ENCODE measurements at regions not wholly inside any gene's neighbourhood (a gene's known extent, or its start where the extent isn't known, plus 50 kb on each side); places are given as distances from the start of the nearest gene placed in this dataset.

DNA sequence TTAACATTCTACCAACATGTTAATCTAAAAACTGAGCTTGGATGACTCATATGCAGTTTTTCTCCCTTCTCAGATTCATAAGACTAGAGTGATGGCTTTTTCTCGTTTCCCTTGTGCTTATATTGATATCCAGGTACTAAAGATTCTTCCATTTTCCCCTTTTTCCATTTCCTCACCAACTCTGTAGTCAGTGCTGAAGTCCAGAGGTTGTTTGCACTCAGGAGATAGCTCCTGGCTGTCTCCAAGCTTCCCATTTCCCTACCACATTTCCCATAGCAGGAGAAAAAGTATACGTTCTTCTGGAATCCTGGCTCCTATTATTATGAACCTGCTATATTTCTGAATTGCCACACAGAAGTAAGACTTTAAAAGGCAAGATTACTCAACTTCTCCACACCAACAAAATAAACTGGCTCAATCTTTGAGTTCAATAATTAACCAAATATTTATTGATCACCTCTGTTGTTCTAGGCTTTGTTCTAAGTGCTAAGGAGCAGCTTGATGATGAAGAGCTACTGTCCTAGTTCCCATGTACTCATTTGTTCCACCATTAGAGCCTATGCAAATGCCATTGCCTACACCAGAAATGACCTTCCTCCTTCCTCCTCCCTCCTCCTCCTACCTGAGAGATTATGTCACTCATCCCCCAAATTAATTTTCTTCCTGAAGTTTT is 454.4 kb upstream of the RPS6KA3 start:
- intact Hi-C loops (cut with micrococcal nuclease; ENCODE audit: unreplicated experiment): no loop called here
- no peaks in the 10 kb centered on the region for H3K9me2 ChIP-seq (ENCODE audit: insufficient read depth)
- CTCF ChIA-PET: no interaction called here

DNA sequence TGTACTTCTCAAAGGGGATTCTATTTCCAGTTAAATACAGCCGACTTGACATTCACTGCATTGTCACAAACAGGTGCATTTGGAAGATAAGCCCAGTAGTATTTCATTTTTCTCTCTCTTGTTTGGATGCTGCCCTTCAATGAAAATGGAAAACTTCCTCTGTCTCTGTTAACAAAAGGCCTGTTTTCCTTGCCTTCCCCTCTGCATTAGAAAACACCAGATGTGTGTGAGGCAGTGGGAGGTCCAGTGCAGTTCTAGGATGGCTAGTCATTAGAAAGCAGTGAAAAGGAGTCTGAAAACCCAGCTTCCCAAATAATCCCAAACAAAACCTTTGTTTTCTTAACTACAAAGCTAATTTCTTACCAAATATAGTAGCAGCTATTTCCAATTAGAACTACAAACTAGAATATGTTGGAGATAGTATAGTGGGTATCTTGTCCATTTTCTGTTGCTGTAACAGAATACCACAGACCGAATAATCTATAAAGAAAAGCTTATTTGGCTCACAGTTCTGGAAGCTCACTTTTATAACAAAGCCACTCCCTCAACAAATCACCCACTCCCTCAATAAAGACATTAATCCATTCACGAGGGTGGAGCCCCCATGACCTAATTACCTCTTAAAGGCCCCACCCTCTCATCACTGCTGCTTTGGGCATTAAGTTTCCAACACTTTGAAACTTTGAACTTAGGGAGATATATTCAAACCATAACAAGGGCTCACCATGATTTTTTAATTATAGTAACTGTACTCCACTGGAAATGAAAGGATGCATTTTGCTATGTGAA is 452.1 kb upstream of the RPS6KA3 start:
- Histone ChIP-seq H3K4me3 (no peak overlapping the region), H3K27me3 (ENCODE audit: insufficient read depth, low read depth) (no peaks in the 10 kb centered on the region), H3K36me3 (ENCODE audit: low read depth) (no peaks in the 10 kb centered on the region), H4K20me1 (ENCODE audit: insufficient read depth) (no peaks in the 10 kb centered on the region), H3K27ac (no peak overlapping the region), H2AFZ (no peak overlapping the region), H3K9me3 (ENCODE audit: insufficient read depth, low read depth) (no peaks in the 10 kb centered on the region), H3K4me2 (no peak overlapping the region), H3K79me2 (ENCODE audit: low read depth) (no peaks in the 10 kb centered on the region), H3F3A (ENCODE audit: insufficient read depth, low read depth) (no peaks in the 10 kb centered on the region), H3K9me2 (ENCODE audit: insufficient read depth) (no peaks in the 10 kb centered on the region), H3K4me1 (replicated peaks; ENCODE audit: insufficient read depth) (no peaks in the 10 kb centered on the region)
- DNase-seq: no peak
- no TSS peak for BruUV-seq (replicated peaks)
- ChIA-PET CTCF (no interaction called here), POLR2A (ENCODE audit: unreplicated experiment) (no interaction called here)
- TF ChIP-seq, protein P1, sequence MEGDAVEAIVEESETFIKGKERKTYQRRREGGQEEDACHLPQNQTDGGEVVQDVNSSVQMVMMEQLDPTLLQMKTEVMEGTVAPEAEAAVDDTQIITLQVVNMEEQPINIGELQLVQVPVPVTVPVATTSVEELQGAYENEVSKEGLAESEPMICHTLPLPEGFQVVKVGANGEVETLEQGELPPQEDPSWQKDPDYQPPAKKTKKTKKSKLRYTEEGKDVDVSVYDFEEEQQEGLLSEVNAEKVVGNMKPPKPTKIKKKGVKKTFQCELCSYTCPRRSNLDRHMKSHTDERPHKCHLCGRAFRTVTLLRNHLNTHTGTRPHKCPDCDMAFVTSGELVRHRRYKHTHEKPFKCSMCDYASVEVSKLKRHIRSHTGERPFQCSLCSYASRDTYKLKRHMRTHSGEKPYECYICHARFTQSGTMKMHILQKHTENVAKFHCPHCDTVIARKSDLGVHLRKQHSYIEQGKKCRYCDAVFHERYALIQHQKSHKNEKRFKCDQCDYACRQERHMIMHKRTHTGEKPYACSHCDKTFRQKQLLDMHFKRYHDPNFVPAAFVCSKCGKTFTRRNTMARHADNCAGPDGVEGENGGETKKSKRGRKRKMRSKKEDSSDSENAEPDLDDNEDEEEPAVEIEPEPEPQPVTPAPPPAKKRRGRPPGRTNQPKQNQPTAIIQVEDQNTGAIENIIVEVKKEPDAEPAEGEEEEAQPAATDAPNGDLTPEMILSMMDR (conservative IDR thresholded peaks at IDR 0.05): no peak
- TF ChIP-seq EZH2 (IDR thresholded peaks at IDR 0.05; ENCODE audit: low read depth): no peak
- intact Hi-C loops (cut with micrococcal nuclease; ENCODE audit: unreplicated experiment): no loop called here

More for the DNA sequence above, 454.4 kb upstream of the RPS6KA3 start:
- no peak overlapping the region for H2AFZ ChIP-seq
- no peak overlapping the region for H3K27ac ChIP-seq
- BruUV-seq (replicated peaks): no TSS peak
- no peaks in the 10 kb centered on the region for H3K4me1 ChIP-seq (replicated peaks; ENCODE audit: insufficient read depth)
- TF ChIP-seq, protein P1 (conservative IDR thresholded peaks at IDR 0.05): no peak
- no peak for TF ChIP-seq EZH2 (IDR thresholded peaks at IDR 0.05; ENCODE audit: low read depth)
- no peak overlapping the region for H3K4me3 ChIP-seq
- no peaks in the 10 kb centered on the region for H4K20me1 ChIP-seq (ENCODE audit: insufficient read depth)
- POLR2A ChIA-PET (ENCODE audit: unreplicated experiment): no interaction called here
- no peak overlapping the region for H3K4me2 ChIP-seq
- H3K9me3 ChIP-seq (ENCODE audit: insufficient read depth, low read depth): no peaks in the 10 kb centered on the region
- no peaks in the 10 kb centered on the region for H3F3A ChIP-seq (ENCODE audit: insufficient read depth, low read depth)
- no peak for DNase-seq
- H3K36me3 ChIP-seq (ENCODE audit: low read depth): no peaks in the 10 kb centered on the region
- H3K79me2 ChIP-seq (ENCODE audit: low read depth): no peaks in the 10 kb centered on the region
- no peaks in the 10 kb centered on the region for H3K27me3 ChIP-seq (ENCODE audit: insufficient read depth, low read depth)

DNA sequence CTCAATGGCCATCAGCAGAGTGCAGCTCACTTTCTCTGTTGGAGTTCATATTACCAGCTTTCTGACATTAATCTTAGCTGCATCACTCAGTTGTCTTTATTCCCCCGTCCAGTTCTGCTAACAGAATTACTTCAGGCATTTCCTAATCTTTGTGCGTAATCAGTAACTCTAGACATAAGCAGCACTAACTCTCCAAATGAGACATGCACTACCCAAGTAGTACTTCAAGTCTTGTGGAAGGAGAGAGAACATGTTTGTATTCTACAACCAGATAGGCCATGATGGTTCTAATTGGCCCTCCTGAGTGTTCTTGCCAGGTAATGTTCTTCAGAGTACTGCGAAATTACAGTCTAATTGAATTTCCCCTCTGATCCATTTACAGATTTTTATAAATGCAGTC is 448.5 kb upstream of the RPS6KA3 start:
- no peaks in the 10 kb centered on the region for H3K9me2 ChIP-seq (ENCODE audit: insufficient read depth)
- H3K27ac ChIP-seq: no peak overlapping the region
- intact Hi-C loops (cut with micrococcal nuclease; ENCODE audit: unreplicated experiment): no loop called here
- no peak overlapping the region for H3K4me2 ChIP-seq
- TF ChIP-seq EZH2 (IDR thresholded peaks at IDR 0.05; ENCODE audit: low read depth): no peak
- TF ChIP-seq, protein P1 (conservative IDR thresholded peaks at IDR 0.05): no peak
- no peak for DNase-seq
- H2AFZ ChIP-seq: no peak overlapping the region
- ChIA-PET POLR2A (ENCODE audit: unreplicated experiment) (no interaction called here), CTCF (no interaction called here)
- H3K79me2 ChIP-seq (ENCODE audit: low read depth): no peaks in the 10 kb centered on the region
- no peaks in the 10 kb centered on the region for H3K27me3 ChIP-seq (ENCODE audit: insufficient read depth, low read depth)
- H3K4me1 ChIP-seq (replicated peaks; ENCODE audit: insufficient read depth): no peaks in the 10 kb centered on the region
- no TSS peak for BruUV-seq (replicated peaks)
- H3K36me3 ChIP-seq (ENCODE audit: low read depth): no peaks in the 10 kb centered on the region
- no peaks in the 10 kb centered on the region for H3F3A ChIP-seq (ENCODE audit: insufficient read depth, low read depth)
- no peaks in the 10 kb centered on the region for H3K9me3 ChIP-seq (ENCODE audit: insufficient read depth, low read depth)
- H3K4me3 ChIP-seq: no peak overlapping the region
- H4K20me1 ChIP-seq (ENCODE audit: insufficient read depth): no peaks in the 10 kb centered on the region

All from PC-9 (cell line).